Thoracic aorta (tissue), 2 donors: ENCODE measurements at regions not wholly inside any gene's neighbourhood (a gene's known extent, or its start where the extent isn't known, plus 50 kb on each side); places are given as distances from the start of the nearest gene placed in this dataset.

ENCODE experiments used
- ATAC-seq: fragments of 150-250 bp; one replicate; pipeline ENCODE4 v1.8.0; 2017; ENCODE audit warnings: low read depth; ENCODE audit not compliant: insufficient number of reproducible peaks, low FRiP score
- DNase-seq: peaks from one replicate; pipeline ENCODE4 v3.0.0-alpha.2; 2020; ENCODE audit warnings: low spot score
- H3K27ac ChIP-seq, 2 donors: fragments of 200-600 bp; sonication (generic); 1 replicate in 1 of 2; 2 replicates in 1 of 2; pipeline ENCODE4 v1.5.1; 2016; ENCODE audit warnings: mild to moderate bottlenecking in 2 of 2, moderate library complexity in 2 of 2
- H3K27me3 ChIP-seq: fragments of 200-600 bp; sonication (generic); replicated peaks from 2 replicates; pipeline ENCODE4 v1.6.0; 2016; ENCODE audit warnings: mild to moderate bottlenecking; ENCODE audit not compliant: insufficient read depth
- H3K36me3 ChIP-seq: fragments of 200-600 bp; sonication (generic); one replicate; pipeline ENCODE4 v1.5.1; 2016
- H3K4me1 ChIP-seq, 2 donors: fragments of 200-600 bp; sonication (generic); 1 replicate in 1 of 2; 2 replicates in 1 of 2; pipeline versions ENCODE4 v1.5.1 to v1.6.0; 2016; ENCODE audit warnings: low read depth in 2 of 2, mild to moderate bottlenecking in 1 of 2; ENCODE audit not compliant: control insufficient read depth in 1 of 2
- H3K4me3 ChIP-seq: fragments of 200-600 bp; sonication (generic); 2 replicates; pipeline ENCODE4 v1.5.1; 2016; ENCODE audit warnings: mild to moderate bottlenecking
- H3K9me3 ChIP-seq: fragments of 200-600 bp; sonication (generic); 2 replicates; pipeline ENCODE4 v1.5.1; 2016
- CTCF ChIP-seq: fragments of 200-600 bp; sonication (generic); IDR thresholded peaks from one replicate; pipeline ENCODE4 v1.5.1; 2019; ENCODE audit warnings: antibody characterized with exemption

GRCh38 chr14:51386983-51387735 lies 147.1 kb downstream of the TMX1 start:
- no peak overlapping the region for H3K27ac ChIP-seq
- no peaks in the 10 kb centered on the region for H3K9me3 ChIP-seq
- no peaks in the 10 kb centered on the region for H3K27me3 ChIP-seq
- no peak for TF ChIP-seq CTCF
- H3K4me3 ChIP-seq: no peak overlapping the region
- DNase-seq (no peak), ATAC-seq (no peak)
- no peaks in the 10 kb centered on the region for H3K36me3 ChIP-seq
- H3K4me1 ChIP-seq: no peaks in the 10 kb centered on the region

GRCh38 chr14:51392416-51392815 lies 152.4 kb downstream of the TMX1 start:
- H3K27me3 ChIP-seq: no peaks in the 10 kb centered on the region
- no peak for TF ChIP-seq CTCF
- DNase-seq (no peak), ATAC-seq (no peak)
- no peaks in the 10 kb centered on the region for H3K9me3 ChIP-seq
- no peaks in the 10 kb centered on the region for H3K36me3 ChIP-seq
- no peak overlapping the region for H3K4me3 ChIP-seq
- no peak overlapping the region for H3K27ac ChIP-seq
- H3K4me1 ChIP-seq: peaks cover 7 to 30% of the 10 kb centered on the region in 2 donors

DNA sequence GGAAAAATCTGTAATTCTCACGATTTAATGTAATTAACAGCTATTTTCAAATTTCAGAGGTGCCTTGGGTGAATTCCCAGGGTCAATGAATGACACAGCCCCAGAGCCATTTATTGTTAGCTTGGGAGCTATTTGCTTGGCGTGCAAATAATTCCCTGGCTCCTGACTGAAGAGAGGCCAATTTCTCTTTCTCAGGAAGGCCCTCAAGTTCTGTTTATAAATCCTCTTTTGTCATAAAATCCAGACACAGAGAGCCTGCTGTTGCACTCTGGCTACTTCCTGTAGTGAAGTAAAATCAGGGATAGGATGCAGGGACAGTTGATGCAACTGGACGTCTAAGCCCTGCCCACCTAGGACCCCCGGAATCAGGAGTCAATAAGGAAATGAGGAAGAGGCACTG lies 154.3 kb downstream of the TMX1 start:
- no peak for TF ChIP-seq CTCF
- no peak for ATAC-seq
- peaks cover 7 to 30% of the 10 kb centered on the region in 2 donors for H3K4me1 ChIP-seq

GRCh38 chr14:51394804-51395203 lies 154.8 kb downstream of the TMX1 start:
- no peak for TF ChIP-seq CTCF
- ATAC-seq (no peak), DNase-seq (no peak)
- peaks cover 7 to 30% of the 10 kb centered on the region in 2 donors for H3K4me1 ChIP-seq
- H3K36me3 ChIP-seq: no peaks in the 10 kb centered on the region
- H3K9me3 ChIP-seq: no peaks in the 10 kb centered on the region
- H3K4me3 ChIP-seq: no peak overlapping the region
- peak overlapping the region; percentile 77 to 85 for H3K27ac ChIP-seq
- no peaks in the 10 kb centered on the region for H3K27me3 ChIP-seq

More for the DNA sequence above, 154.3 kb downstream of the TMX1 start:
- Histone ChIP-seq H3K27ac (no peak overlapping the region), H3K4me3 (no peak overlapping the region), H3K27me3 (no peaks in the 10 kb centered on the region), H3K9me3 (no peaks in the 10 kb centered on the region), H3K36me3 (no peaks in the 10 kb centered on the region)
- DNase-seq: no peak

DNA sequence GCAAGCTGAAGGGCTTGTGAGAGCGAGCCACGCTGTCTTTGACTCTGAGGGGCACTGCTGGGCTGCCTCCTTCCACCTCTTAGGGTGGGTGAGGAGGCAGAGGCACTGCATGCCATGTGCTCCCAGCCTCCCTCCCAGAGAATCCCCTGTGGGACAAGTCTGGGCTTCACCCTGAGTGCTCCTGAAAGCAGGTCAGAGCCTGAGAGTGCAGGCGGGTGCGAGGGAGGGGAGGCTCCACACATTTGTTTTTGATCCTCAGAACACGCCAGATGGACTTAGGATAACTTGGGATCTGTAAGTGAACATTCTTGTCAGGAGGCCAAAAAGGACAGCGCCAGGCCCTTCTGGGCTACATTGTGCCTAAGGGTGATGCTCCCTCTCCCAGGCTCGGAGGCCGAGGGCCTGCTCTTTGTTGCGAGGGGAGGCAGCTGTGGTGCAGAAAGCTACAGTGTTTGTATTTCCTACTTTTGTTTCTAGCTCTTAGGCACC lies 155.4 kb downstream of the TMX1 start:
- no peak for TF ChIP-seq CTCF
- ATAC-seq (no peak), DNase-seq (no peak)
- H3K27me3 ChIP-seq: no peaks in the 10 kb centered on the region
- H3K4me3 ChIP-seq: no peak overlapping the region
- H3K4me1 ChIP-seq: peaks cover 7 to 34% of the 10 kb centered on the region in 2 donors
- H3K36me3 ChIP-seq: no peaks in the 10 kb centered on the region
- peak overlapping the region; percentile 77 to 85 for H3K27ac ChIP-seq
- H3K9me3 ChIP-seq: no peaks in the 10 kb centered on the region
